ENCODE measurements at regions not wholly inside any gene's neighbourhood (a gene's known extent, or its start where the extent isn't known, plus 50 kb on each side); places are given as distances from the start of the nearest gene placed in this dataset.
A peak's percentile ranks its signal among the peaks of the same experiment; 100 is the strongest.

DNA sequence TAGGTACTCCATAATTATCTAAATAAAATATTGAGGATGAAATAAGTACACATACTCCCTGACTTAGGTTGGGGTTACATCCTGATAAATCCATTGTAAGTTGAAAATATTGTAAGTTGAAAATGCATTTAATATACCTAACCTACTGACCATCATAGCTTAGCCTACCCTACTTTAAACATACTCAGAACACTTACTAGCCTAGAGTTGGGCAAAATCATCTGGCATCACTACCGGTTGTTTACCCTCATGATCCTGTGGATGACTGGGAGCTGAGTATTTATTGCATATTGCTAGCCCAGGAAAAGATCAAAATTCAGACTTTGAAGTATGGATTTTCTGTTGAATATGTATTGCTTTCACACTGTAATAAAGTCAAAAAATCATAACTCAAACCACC is 467.3 kb downstream of the C6orf118 start:
- Histone ChIP-seq H3K9ac (ENCODE audit: insufficient read depth in 1 of 2, low read depth in 2 of 2, low read length in 2 of 2) (no peak overlapping the region), H3K4me1 (replicated peaks in 1 of 2; ENCODE audit: control insufficient read depth in 2 of 2, insufficient read depth in 2 of 2, low read length in 2 of 2) (no peaks in the 10 kb centered on the region), H3K36me3 (ENCODE audit: control insufficient read depth, insufficient read depth, low read length) (no peaks in the 10 kb centered on the region), H3K4me3 (no peak overlapping the region), H3K9me1 (ENCODE audit: control insufficient read depth, insufficient read depth, low read length) (no peaks in the 10 kb centered on the region), H2AFZ (ENCODE audit: low read depth, low read length) (no peak overlapping the region), H3K4me2 (ENCODE audit: insufficient read depth, low read length) (no peak overlapping the region), H3K9me3 (replicated peaks; ENCODE audit: control insufficient read depth, insufficient read depth, low read depth, low read length) (no peaks in the 10 kb centered on the region), H3K79me2 (ENCODE audit: control insufficient read depth, insufficient read depth, low read length) (no peaks in the 10 kb centered on the region), H3K27me3 (ENCODE audit: control insufficient read depth in 2 of 2, insufficient read depth in 2 of 2, low read length in 2 of 2) (no peaks in the 10 kb centered on the region), H3K27ac (ENCODE audit: extremely low read depth, low read depth, low read length) (no peak overlapping the region), H4K20me1 (replicated peaks; ENCODE audit: control insufficient read depth, insufficient read depth, low read length) (no peaks in the 10 kb centered on the region)
- in situ Hi-C loops (cut with MboI): no loop called here
- intact Hi-C loops (cut with micrococcal nuclease): no loop called here
- DNase-seq (ENCODE audit: extremely low read depth in 1 of 4, low spot score in 3 of 4) (no peak), FAIRE-seq (no peak), ATAC-seq (no peak)
- ChIA-PET POLR2A (no interaction called here), CTCF (ENCODE audit: low intra/inter-chr PET ratio) (no interaction called here)
- TF ChIP-seq ETS2 (tag; IDR thresholded peaks at IDR 0.05; ENCODE audit: borderline replicate concordance, poor library complexity, severe bottlenecking) (no peak), SMARCA5 (IDR thresholded peaks at IDR 0.05) (no peak), CREBBP (IDR thresholded peaks at IDR 0.05; ENCODE audit: low read depth, low read length) (peak; percentile 96), RBM34 (IDR thresholded peaks at IDR 0.05; ENCODE audit: borderline replicate concordance, insufficient read depth, low read length) (no peak), SIRT6 (IDR thresholded peaks at IDR 0.05; ENCODE audit: low read depth, low read length) (no peak)
- 0% methylated on average over 1 of the region's 1 CpG for WGBS (ENCODE audit: insufficient coverage, low coverage, missing lambda C conversion rate)
- no TSS peak for BruUV-seq (replicated peaks)

DNA sequence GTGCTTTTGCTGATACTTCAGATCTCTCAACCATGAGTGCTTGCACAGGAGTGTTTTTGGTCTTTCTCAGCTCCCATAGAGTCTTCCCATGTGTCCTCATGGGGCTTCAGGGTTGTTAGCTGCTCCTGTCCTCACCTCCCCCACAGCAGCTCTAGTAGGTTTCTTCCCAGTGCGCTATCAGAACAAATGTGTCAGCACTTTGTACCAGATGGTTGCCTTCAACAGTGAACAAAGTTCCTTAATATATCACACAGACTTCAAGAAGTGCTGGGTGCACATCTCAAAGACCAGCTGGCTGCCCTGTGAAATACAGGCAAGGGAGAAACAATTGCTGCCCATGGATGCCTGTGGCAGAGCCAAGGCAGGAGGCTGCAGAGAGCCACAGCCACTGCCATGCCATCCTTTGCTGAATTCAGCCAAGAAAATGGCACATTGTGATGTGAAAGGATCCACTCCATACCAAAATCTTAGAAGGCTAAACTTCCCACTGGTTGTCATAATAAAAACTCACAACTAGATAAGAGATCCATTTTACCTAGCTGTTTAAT is 471.3 kb downstream of the C6orf118 start:
- Histone ChIP-seq H3K9me3 (replicated peaks; ENCODE audit: control insufficient read depth, insufficient read depth, low read depth, low read length) (no peaks in the 10 kb centered on the region), H3K27me3 (ENCODE audit: control insufficient read depth in 2 of 2, insufficient read depth in 2 of 2, low read length in 2 of 2) (no peaks in the 10 kb centered on the region), H4K20me1 (replicated peaks; ENCODE audit: control insufficient read depth, insufficient read depth, low read length) (no peaks in the 10 kb centered on the region), H2AFZ (ENCODE audit: low read depth, low read length) (no peak overlapping the region), H3K9me1 (ENCODE audit: control insufficient read depth, insufficient read depth, low read length) (no peaks in the 10 kb centered on the region), H3K4me3 (no peak overlapping the region), H3K36me3 (ENCODE audit: control insufficient read depth, insufficient read depth, low read length) (no peaks in the 10 kb centered on the region), H3K4me1 (replicated peaks in 1 of 2; ENCODE audit: control insufficient read depth in 2 of 2, insufficient read depth in 2 of 2, low read length in 2 of 2) (no peaks in the 10 kb centered on the region), H3K27ac (ENCODE audit: extremely low read depth, low read depth, low read length) (no peak overlapping the region), H3K79me2 (ENCODE audit: control insufficient read depth, insufficient read depth, low read length) (no peaks in the 10 kb centered on the region), H3K9ac (ENCODE audit: insufficient read depth in 1 of 2, low read depth in 2 of 2, low read length in 2 of 2) (no peak overlapping the region), H3K4me2 (ENCODE audit: insufficient read depth, low read length) (no peak overlapping the region)
- intact Hi-C loops (cut with micrococcal nuclease): no loop called here
- DNase-seq (ENCODE audit: extremely low read depth in 1 of 4, low spot score in 3 of 4) (no peak), FAIRE-seq (no peak), ATAC-seq (no peak)
- no peak for TF ChIP-seq FOXJ3 (CRISPR knock-in tag; IDR thresholded peaks at IDR 0.05)
- TF ChIP-seq PTTG1 (tag; IDR thresholded peaks at IDR 0.05; ENCODE audit: low read depth): no peak
- no peak for TF ChIP-seq NONO (IDR thresholded peaks at IDR 0.05; ENCODE audit: low read depth in 2 of 2, low read length in 1 of 2)
- TF ChIP-seq TAF1 (IDR thresholded peaks at IDR 0.05; ENCODE audit: control insufficient read depth, extremely low read depth, insufficient read depth, low read length, severe bottlenecking): no peak
- no peak for TF ChIP-seq NFE2 (IDR thresholded peaks at IDR 0.05; ENCODE audit: low read depth)
- TF ChIP-seq ZNF311 (CRISPR knock-in tag; IDR thresholded peaks at IDR 0.05): no peak
- no peak for TF ChIP-seq ZKSCAN3 (CRISPR knock-in tag; IDR thresholded peaks at IDR 0.05)
- no peak for TF ChIP-seq PHB2 (IDR thresholded peaks at IDR 0.05; ENCODE audit: low read depth)
- TF ChIP-seq, protein P1, sequence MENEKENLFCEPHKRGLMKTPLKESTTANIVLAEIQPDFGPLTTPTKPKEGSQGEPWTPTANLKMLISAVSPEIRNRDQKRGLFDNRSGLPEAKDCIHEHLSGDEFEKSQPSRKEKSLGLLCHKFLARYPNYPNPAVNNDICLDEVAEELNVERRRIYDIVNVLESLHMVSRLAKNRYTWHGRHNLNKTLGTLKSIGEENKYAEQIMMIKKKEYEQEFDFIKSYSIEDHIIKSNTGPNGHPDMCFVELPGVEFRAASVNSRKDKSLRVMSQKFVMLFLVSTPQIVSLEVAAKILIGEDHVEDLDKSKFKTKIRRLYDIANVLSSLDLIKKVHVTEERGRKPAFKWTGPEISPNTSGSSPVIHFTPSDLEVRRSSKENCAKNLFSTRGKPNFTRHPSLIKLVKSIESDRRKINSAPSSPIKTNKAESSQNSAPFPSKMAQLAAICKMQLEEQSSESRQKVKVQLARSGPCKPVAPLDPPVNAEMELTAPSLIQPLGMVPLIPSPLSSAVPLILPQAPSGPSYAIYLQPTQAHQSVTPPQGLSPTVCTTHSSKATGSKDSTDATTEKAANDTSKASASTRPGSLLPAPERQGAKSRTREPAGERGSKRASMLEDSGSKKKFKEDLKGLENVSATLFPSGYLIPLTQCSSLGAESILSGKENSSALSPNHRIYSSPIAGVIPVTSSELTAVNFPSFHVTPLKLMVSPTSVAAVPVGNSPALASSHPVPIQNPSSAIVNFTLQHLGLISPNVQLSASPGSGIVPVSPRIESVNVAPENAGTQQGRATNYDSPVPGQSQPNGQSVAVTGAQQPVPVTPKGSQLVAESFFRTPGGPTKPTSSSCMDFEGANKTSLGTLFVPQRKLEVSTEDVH (IDR thresholded peaks at IDR 0.05; ENCODE audit: low read depth, partially characterized antibody): no peak
- no peak for TF ChIP-seq ZNF778 (CRISPR knock-in tag; IDR thresholded peaks at IDR 0.05)
- in situ Hi-C loops (cut with MboI): no loop called here
- ChIA-PET POLR2A (no interaction called here), CTCF (ENCODE audit: low intra/inter-chr PET ratio) (no interaction called here)
- no TSS peak for BruUV-seq (replicated peaks)
- 9% methylated on average over 1 of the region's 1 CpG for WGBS (ENCODE audit: insufficient coverage, low coverage, missing lambda C conversion rate)

Data from K562 (cell line).